ENCODE measurements at regions not wholly inside any gene's neighbourhood (a gene's known extent, or its start where the extent isn't known, plus 50 kb on each side); places are given as distances from the start of the nearest gene placed in this dataset.

GRCh38 chr1:96510391-96510790 lies 211.2 kb upstream of the PTBP2 start:
- Histone ChIP-seq H3K4me1 (ENCODE audit: insufficient read depth, low read length, poor library complexity, severe bottlenecking) (no peaks in the 10 kb centered on the region), H3K9me2 (ENCODE audit: insufficient read depth, low read length) (no peaks in the 10 kb centered on the region), H3K4me2 (ENCODE audit: low read length) (no peak overlapping the region), H3K4me3 (ENCODE audit: low read depth, low read length, poor library complexity, severe bottlenecking) (no peak overlapping the region), H3K9me3 (ENCODE audit: low read length) (no peaks in the 10 kb centered on the region), H4K20me1 (ENCODE audit: insufficient read depth, low read length) (no peaks in the 10 kb centered on the region), H3K79me2 (ENCODE audit: insufficient read depth, low read depth, low read length) (no peaks in the 10 kb centered on the region), H3K27ac (ENCODE audit: low read depth, low read length, poor library complexity, severe bottlenecking) (no peak overlapping the region), H2AFZ (ENCODE audit: low read length) (no peak overlapping the region), H3K36me3 (ENCODE audit: insufficient read depth, low read length) (no peaks in the 10 kb centered on the region)
- TF ChIP-seq CTCF (conservative IDR thresholded peaks at IDR 0.05; ENCODE audit: low read length) (no peak), EZH2phosphoT487 (IDR thresholded peaks at IDR 0.05; ENCODE audit: borderline replicate concordance, low read depth, low read length) (no peak)
- ChIA-PET POLR2A (no interaction called here), CTCF (ENCODE audit: unreplicated experiment) (no interaction called here)
- intact Hi-C loops (cut with micrococcal nuclease; ENCODE audit: unreplicated experiment), result no loop called here
- BruUV-seq (replicated peaks), result no TSS peak
- no peak for DNase-seq (ENCODE audit: low spot score)

DNA sequence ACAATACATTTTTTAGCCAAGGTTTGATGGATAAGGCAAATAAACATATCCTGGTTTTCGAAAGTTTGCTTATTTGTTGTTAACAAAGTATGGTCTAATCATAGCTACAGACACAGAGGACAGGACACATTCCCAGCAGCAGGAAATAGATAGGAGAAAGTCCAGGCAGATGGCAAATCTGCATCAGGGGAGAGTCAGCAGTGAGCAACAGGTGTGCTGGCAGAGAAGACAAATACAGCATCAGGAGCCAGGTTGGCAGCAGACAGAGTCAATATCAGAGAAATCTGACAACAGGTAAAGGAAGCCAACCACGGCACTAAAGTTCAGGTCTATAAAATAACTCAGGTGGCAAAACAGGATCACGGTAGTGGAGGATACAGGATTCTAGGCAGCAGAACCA lies 210.7 kb upstream of the PTBP2 start:
- ChIA-PET CTCF (ENCODE audit: unreplicated experiment) (no interaction called here), POLR2A (no interaction called here)
- no peaks in the 10 kb centered on the region for H3K9me3 ChIP-seq (ENCODE audit: low read length)
- no peak for DNase-seq (ENCODE audit: low spot score)
- TF ChIP-seq EZH2phosphoT487 (IDR thresholded peaks at IDR 0.05; ENCODE audit: borderline replicate concordance, low read depth, low read length), result no peak
- TF ChIP-seq CTCF (conservative IDR thresholded peaks at IDR 0.05; ENCODE audit: low read length), result no peak
- intact Hi-C loops (cut with micrococcal nuclease; ENCODE audit: unreplicated experiment), result no loop called here
- H2AFZ ChIP-seq (ENCODE audit: low read length), result no peak overlapping the region
- no peaks in the 10 kb centered on the region for H3K9me2 ChIP-seq (ENCODE audit: insufficient read depth, low read length)
- no peaks in the 10 kb centered on the region for H4K20me1 ChIP-seq (ENCODE audit: insufficient read depth, low read length)
- no peaks in the 10 kb centered on the region for H3K36me3 ChIP-seq (ENCODE audit: insufficient read depth, low read length)
- H3K4me3 ChIP-seq (ENCODE audit: low read depth, low read length, poor library complexity, severe bottlenecking), result no peak overlapping the region
- BruUV-seq (replicated peaks), result no TSS peak
- H3K79me2 ChIP-seq (ENCODE audit: insufficient read depth, low read depth, low read length), result no peaks in the 10 kb centered on the region
- H3K4me2 ChIP-seq (ENCODE audit: low read length), result no peak overlapping the region
- H3K27ac ChIP-seq (ENCODE audit: low read depth, low read length, poor library complexity, severe bottlenecking), result no peak overlapping the region
- H3K4me1 ChIP-seq (ENCODE audit: insufficient read depth, low read length, poor library complexity, severe bottlenecking), result no peaks in the 10 kb centered on the region

GRCh38 chr1:96513136-96513535 lies 208.4 kb upstream of the PTBP2 start:
- no peak overlapping the region for H3K27ac ChIP-seq (ENCODE audit: low read depth, low read length, poor library complexity, severe bottlenecking)
- no peaks in the 10 kb centered on the region for H3K36me3 ChIP-seq (ENCODE audit: insufficient read depth, low read length)
- H4K20me1 ChIP-seq (ENCODE audit: insufficient read depth, low read length), result no peaks in the 10 kb centered on the region
- H3K4me3 ChIP-seq (ENCODE audit: low read depth, low read length, poor library complexity, severe bottlenecking), result no peak overlapping the region
- intact Hi-C loops (cut with micrococcal nuclease; ENCODE audit: unreplicated experiment), result no loop called here
- no peaks in the 10 kb centered on the region for H3K9me3 ChIP-seq (ENCODE audit: low read length)
- no peaks in the 10 kb centered on the region for H3K9me2 ChIP-seq (ENCODE audit: insufficient read depth, low read length)
- ChIA-PET POLR2A (interaction anchor here (0.7 kb wide), 1 partner anchor 453 kb away, joined by 3 read pairs; no protein-coding TSS in a partner anchor), CTCF (ENCODE audit: unreplicated experiment) (no interaction called here)
- DNase-seq (ENCODE audit: low spot score), result no peak
- no peaks in the 10 kb centered on the region for H3K4me1 ChIP-seq (ENCODE audit: insufficient read depth, low read length, poor library complexity, severe bottlenecking)
- no peak overlapping the region for H3K4me2 ChIP-seq (ENCODE audit: low read length)
- H2AFZ ChIP-seq (ENCODE audit: low read length), result no peak overlapping the region
- TF ChIP-seq CTCF (conservative IDR thresholded peaks at IDR 0.05; ENCODE audit: low read length), result no peak
- no peak for TF ChIP-seq EZH2phosphoT487 (IDR thresholded peaks at IDR 0.05; ENCODE audit: borderline replicate concordance, low read depth, low read length)
- BruUV-seq (replicated peaks), result no TSS peak
- no peaks in the 10 kb centered on the region for H3K79me2 ChIP-seq (ENCODE audit: insufficient read depth, low read depth, low read length)

All from OCI-LY7 (cell line).